GM10266 (cell line): ENCODE measurements at regions not wholly inside any gene's neighbourhood (a gene's known extent, or its start where the extent isn't known, plus 50 kb on each side); places are given as distances from the start of the nearest gene placed in this dataset.
"Not testable (repeated sequence)": the region's sequence is repeated elsewhere in the genome, so short reads cannot be mapped to it uniquely, and the experiment has no call there.

ENCODE experiments used
- DNase-seq: peaks from one replicate; pipeline ENCODE4 v3.0.0; 2012; ENCODE audit errors: extremely low spot score
- TF ChIP-seq, protein P1 (sequence below): IDR thresholded peaks from 2 replicates; pipeline ENCODE4 v1.5.1; 2012; ENCODE audit warnings: mild to moderate bottlenecking, low read depth; ENCODE audit not compliant: control insufficient read depth, insufficient read depth; ENCODE audit errors: missing control alignments

DNA sequence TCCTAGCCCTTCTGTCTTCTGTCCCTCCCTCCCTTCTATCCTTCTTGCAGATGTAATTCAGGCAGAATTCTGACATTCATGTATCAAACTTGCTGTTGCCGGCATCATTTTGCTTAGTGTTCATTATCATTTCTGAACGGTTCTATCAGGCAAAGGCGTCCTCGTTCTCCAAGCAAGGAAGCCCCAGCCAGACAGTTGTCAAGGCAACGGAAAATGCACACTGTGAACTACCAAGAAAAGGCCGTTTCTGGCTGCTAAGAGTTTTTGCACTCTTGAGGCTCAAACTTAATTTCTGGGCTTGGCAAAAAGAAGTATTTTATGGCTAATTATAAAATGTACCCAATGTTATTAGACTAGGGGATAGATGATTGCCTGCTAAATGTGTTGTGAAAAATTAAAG is 164.7 kb upstream of the KCNJ15 start:
- TF ChIP-seq, protein P1, sequence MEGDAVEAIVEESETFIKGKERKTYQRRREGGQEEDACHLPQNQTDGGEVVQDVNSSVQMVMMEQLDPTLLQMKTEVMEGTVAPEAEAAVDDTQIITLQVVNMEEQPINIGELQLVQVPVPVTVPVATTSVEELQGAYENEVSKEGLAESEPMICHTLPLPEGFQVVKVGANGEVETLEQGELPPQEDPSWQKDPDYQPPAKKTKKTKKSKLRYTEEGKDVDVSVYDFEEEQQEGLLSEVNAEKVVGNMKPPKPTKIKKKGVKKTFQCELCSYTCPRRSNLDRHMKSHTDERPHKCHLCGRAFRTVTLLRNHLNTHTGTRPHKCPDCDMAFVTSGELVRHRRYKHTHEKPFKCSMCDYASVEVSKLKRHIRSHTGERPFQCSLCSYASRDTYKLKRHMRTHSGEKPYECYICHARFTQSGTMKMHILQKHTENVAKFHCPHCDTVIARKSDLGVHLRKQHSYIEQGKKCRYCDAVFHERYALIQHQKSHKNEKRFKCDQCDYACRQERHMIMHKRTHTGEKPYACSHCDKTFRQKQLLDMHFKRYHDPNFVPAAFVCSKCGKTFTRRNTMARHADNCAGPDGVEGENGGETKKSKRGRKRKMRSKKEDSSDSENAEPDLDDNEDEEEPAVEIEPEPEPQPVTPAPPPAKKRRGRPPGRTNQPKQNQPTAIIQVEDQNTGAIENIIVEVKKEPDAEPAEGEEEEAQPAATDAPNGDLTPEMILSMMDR: no peak
- DNase-seq: no peak

DNA sequence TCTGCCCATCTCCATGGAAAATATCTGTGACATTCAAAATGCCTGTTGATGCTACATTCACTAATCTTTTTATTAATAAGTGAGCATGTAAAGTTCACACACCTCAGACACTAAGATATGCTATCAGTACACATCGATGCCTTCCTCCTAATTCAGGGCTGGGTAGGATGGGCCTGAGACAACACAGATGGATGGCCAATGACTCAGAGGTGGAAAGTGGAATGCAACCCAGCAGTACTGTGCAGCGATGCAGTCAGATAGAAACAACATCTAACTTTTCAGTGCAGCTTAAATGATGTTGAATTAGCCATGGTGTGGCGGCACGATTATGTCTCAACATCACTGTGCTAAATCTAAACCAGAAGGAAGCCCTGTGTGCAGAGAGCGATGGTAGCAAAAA is 161.6 kb upstream of the KCNJ15 start:
- no peak for DNase-seq
- TF ChIP-seq, protein P1: no peak

DNA sequence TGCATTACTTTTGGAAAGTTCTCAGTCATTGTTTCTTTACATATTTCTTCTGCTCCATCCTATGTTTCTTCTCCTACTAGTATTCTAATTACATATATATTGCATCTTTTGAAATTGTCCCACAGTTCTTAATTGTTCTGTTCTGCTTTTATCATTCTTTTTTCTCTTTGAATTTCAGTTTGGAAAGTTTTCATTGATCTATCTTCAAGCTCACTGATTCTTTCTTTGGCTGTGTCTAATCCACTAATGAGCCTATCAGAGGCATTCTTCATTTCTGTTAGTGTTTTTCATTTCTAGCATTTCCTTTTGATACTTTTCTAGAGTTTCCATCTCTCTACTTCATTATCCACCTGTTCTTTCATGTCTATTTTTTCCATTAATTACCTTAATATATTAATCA is 159.0 kb upstream of the KCNJ15 start:
- TF ChIP-seq, protein P1: no peak
- no peak for DNase-seq

DNA sequence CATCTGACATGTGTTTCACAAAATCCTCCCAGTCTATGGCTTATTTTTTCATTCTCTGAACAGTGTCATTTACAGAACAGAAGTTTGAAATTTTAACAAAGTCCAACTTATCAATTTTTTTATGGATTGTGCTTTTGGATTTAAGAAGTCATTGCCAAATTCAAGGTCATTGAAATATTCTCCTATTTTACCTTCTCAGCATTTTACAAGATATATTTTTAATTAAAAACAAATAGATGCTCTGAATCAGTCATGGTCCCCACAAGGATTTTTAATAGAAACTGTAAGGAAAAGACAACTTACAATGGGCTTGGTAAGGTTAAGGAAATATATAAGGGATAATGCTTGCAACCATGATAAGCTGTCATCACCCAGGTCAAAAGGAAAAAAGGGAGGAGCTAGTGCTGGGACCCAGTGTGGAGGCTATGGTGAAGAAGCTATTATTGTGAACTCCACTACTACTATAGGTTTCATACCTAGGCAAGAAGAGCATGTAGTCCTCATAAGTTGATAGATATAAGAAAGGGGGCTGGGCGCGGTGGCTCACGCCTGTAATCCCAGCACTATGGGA is 144.5 kb upstream of the KCNJ15 start:
- DNase-seq: no peak
- TF ChIP-seq, protein P1: no peak

DNA sequence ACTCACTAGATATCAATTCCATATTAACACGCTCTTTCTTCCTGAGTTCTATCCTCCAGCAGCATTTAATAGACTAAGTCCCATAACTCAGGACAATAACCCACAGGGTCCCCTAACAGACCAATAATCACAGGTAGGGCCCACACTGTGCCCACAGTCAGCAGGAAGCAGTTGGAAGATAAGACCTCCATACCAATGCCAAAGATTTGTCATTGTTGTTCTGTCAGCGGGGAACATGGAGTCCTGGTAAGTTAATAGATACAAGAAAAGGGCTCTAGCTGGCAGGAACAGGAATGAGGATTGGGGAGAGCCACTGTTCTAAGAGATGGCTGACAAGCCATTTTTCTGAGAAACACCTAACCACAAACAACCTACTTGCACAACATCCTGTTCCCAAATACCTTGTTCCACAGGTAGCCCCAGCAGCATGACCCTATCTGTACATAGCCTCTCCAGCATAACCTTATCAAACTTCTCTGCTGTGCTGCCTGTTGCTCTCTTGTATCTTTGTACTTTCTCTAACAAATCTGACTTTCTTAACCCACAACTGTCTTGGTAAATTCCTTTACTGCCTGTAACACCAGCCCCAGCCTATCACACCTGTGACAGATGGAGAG is 142.0 kb upstream of the KCNJ15 start:
- TF ChIP-seq, protein P1: no peak
- DNase-seq: no peak

DNA sequence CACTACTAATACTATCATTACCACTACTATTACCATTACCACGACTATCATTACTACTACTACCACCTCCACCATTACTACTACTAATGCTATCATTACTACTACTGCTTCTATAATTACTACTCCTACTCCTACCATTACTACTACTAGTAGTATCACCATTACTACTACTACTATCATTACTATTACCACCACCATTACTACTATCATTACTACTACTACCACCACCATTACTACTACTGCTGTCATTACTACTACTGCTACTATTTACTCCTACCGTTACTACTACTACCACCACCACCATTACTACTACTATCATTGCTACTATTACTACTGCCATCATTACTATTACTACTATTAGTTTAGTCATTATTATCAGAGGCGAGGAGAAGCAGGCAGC is 140.9 kb upstream of the KCNJ15 start:
- TF ChIP-seq, protein P1: no peak
- DNase-seq: no peak

DNA sequence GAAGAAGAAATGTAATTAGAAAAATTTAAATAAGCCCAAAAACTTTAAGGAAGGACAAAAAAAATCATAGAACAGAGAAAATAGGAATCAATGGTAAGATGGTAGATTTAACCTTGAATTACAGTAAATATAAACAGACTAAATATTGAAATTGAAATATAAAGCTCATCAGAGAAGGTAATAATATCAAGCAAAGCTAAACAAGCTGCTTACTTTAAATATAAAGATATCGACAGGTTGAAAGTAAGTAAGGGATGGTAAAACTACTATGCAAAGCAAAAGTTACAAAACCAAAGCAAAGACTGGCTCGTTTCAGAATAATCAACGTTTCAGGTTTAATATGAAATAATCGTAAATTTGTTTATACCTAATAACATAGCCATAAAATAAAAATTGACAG is 137.0 kb upstream of the KCNJ15 start:
- TF ChIP-seq, protein P1: no peak
- DNase-seq: no peak

DNA sequence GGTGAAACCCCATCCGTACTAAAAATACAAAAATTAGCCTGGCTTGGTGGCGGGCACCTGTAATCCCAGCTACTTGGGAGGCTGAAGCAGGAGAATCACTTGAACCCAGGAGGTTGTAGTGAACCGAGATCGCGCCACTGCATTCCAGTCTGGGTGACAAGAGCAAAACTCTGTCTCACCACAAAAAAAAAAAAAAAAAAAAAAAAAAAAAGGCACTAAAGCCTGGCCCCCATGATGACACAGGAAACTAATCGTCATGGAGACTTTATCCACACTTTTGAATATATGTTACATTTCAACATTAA is 136.2 kb upstream of the KCNJ15 start:
- DNase-seq: not testable (repeated sequence)
